ENCODE measurements at regions not wholly inside any gene's neighbourhood (a gene's known extent, or its start where the extent isn't known, plus 50 kb on each side); places are given as distances from the start of the nearest gene placed in this dataset.

GRCh38 chr5:118253225-118254061 lies 734.9 kb downstream of the DTWD2 start:
- no peak for FAIRE-seq
- Histone ChIP-seq H3K36me3 (ENCODE audit: control insufficient read depth in 2 of 2, insufficient read depth in 2 of 2, low read length in 1 of 2) (no peaks in the 10 kb centered on the region), H3K4me2 (ENCODE audit: control insufficient read depth, insufficient read depth) (no peak overlapping the region), H3K4me3 (no peak overlapping the region), H4K20me1 (ENCODE audit: control insufficient read depth, insufficient read depth) (no peaks in the 10 kb centered on the region), H3K4me1 (ENCODE audit: control insufficient read depth, insufficient read depth, low read length) (no peaks in the 10 kb centered on the region), H3K27me3 (replicated peaks in 1 of 2; ENCODE audit: control insufficient read depth in 2 of 2, insufficient read depth in 2 of 2, low read length in 1 of 2) (no peaks in the 10 kb centered on the region), H2AFZ (ENCODE audit: control insufficient read depth, low read depth, low read length) (no peak overlapping the region), H3K9me3 (replicated peaks; ENCODE audit: control insufficient read depth, insufficient read depth, low read length) (no peaks in the 10 kb centered on the region; the same call in 2 of the 3 replicates), H3K79me2 (ENCODE audit: control insufficient read depth, insufficient read depth, low read length) (no peaks in the 10 kb centered on the region), H3K27ac (ENCODE audit: control insufficient read depth, insufficient read depth) (no peak overlapping the region), H3K9ac (ENCODE audit: control insufficient read depth, insufficient read depth, low read length) (no peak overlapping the region)
- ChIA-PET CTCF (no interaction called here), RAD21 (ENCODE audit: unreplicated experiment) (no interaction called here), POLR2A (no interaction called here), SMC1A (ENCODE audit: uncharacterized antibody, unreplicated experiment) (interaction anchor here (0.8 to 1.7 kb wide), 2 partner anchors 8 to 16 kb away, joined by 3 to 4 read pairs; no protein-coding TSS in a partner anchor)
- intact Hi-C loops (cut with micrococcal nuclease; ENCODE audit: unreplicated experiment) (no loop called here), in situ Hi-C loops (cut with MboI) (no loop called here)
- DNase-seq (ENCODE audit: low read depth, low spot score), result no peak
- BruUV-seq (replicated peaks), result no TSS peak
- TF ChIP-seq EP300 (IDR thresholded peaks at IDR 0.05; ENCODE audit: borderline replicate concordance in 1 of 2, control insufficient read depth in 1 of 2, low read depth in 2 of 2, low read length in 2 of 2), result no peak
- no peak for TF ChIP-seq NKRF (conservative IDR thresholded peaks at IDR 0.05)
- no peak for TF ChIP-seq BHLHE40 (IDR thresholded peaks at IDR 0.05; ENCODE audit: borderline replicate concordance in 1 of 2, low read depth in 2 of 2, low read length in 1 of 2)
- TF ChIP-seq NBN (IDR thresholded peaks at IDR 0.05), result no peak
- TF ChIP-seq SKIL (IDR thresholded peaks at IDR 0.05; ENCODE audit: low read depth, poor library complexity, severe bottlenecking), result no peak
- TF ChIP-seq SUZ12 (IDR thresholded peaks at IDR 0.05; ENCODE audit: unreplicated experiment), result no peak
- TF ChIP-seq MLLT1 (IDR thresholded peaks at IDR 0.05), result no peak
- TF ChIP-seq ZSCAN29 (IDR thresholded peaks at IDR 0.05), result no peak
- no peak for TF ChIP-seq KDM1A (IDR thresholded peaks at IDR 0.05; ENCODE audit: borderline replicate concordance)
- TF ChIP-seq YBX1 (IDR thresholded peaks at IDR 0.05), result no peak
- TF ChIP-seq GATAD2B (conservative IDR thresholded peaks at IDR 0.05; ENCODE audit: low read depth), result no peak
- TF ChIP-seq NRF1 (conservative IDR thresholded peaks at IDR 0.05; ENCODE audit: low read depth, low read length), result no peak
- TF ChIP-seq IKZF2 (IDR thresholded peaks at IDR 0.05), result no peak
- TF ChIP-seq NFXL1 (IDR thresholded peaks at IDR 0.05; ENCODE audit: borderline replicate concordance), result no peak
- TF ChIP-seq MEF2B (IDR thresholded peaks at IDR 0.05; ENCODE audit: partially characterized antibody, poor library complexity, severe bottlenecking), result no peak
- WGBS (ENCODE audit: insufficient coverage, insufficient replicate concordance, low lambda C conversion rate, missing lambda C conversion rate), result 40% methylated on average over 2 of the region's 2 CpGs
- no peak for ATAC-seq

Data from GM12878 (cell line).